ENCODE measurements at regions not wholly inside any gene's neighbourhood (a gene's known extent, or its start where the extent isn't known, plus 50 kb on each side); places are given as distances from the start of the nearest gene placed in this dataset. TPM values are rescaled to one million over a fixed set of nuclear protein-coding genes. Genes with fewer than 3 reads are reported as not detected.

DNA sequence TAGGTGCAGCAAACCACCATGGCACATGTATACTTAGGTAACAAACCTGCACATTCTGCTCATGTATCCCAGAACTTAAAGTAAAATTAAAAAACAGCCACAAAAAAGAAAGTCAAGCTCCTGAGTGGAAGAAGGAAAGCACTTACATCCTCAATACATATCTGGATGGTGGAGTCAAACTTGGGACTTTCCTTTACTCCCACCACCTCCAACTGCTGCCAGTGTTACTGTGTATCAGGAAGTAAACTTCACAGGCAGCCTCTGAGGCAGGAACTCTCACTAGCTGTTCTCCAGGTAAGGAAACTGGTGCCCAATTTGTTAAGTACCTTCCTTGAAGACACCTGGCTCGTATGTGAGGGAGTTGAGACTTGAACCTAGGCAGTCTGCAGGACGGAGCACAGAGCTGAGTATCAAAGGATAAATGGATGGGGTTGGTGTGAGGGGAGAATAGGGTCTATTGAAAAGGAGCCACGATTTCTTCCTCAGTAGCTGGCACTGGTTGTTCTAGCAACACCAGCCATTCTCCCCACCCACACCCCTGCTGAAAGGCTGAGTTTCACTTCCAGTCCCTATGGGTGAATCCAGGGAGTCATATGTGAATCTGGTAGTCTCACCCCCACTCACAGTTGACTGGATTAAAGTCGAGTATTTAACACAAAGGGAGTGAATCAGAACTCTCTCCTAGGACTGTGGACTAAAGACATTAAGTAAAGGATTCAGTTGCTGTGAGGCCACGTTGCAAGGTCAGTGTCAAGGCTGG lies 50.0 kb upstream of the GPR39 start:
- intact Hi-C loops (cut with micrococcal nuclease) = no loop called here
- no peak for DNase-seq
- no peak for ATAC-seq

Small RNA genes lying in the stretch of these regions (microRNA-seq; reads per million reads assigned to microRNA genes)
- not detected for gene MIR663B (ENCODE audit: borderline number of aligned reads)
